GM18868 (cell line): ENCODE measurements at regions not wholly inside any gene's neighbourhood (a gene's known extent, or its start where the extent isn't known, plus 50 kb on each side); places are given as distances from the start of the nearest gene placed in this dataset.

Source experiments
- ATAC-seq: cut with Tn5 transposase; IDR thresholded peaks from one replicate; pipeline ENCODE4 v1.9.1; 2021; ENCODE audit warnings: mild to moderate bottlenecking, moderate library complexity; ENCODE audit not compliant: unreplicated experiment

DNA sequence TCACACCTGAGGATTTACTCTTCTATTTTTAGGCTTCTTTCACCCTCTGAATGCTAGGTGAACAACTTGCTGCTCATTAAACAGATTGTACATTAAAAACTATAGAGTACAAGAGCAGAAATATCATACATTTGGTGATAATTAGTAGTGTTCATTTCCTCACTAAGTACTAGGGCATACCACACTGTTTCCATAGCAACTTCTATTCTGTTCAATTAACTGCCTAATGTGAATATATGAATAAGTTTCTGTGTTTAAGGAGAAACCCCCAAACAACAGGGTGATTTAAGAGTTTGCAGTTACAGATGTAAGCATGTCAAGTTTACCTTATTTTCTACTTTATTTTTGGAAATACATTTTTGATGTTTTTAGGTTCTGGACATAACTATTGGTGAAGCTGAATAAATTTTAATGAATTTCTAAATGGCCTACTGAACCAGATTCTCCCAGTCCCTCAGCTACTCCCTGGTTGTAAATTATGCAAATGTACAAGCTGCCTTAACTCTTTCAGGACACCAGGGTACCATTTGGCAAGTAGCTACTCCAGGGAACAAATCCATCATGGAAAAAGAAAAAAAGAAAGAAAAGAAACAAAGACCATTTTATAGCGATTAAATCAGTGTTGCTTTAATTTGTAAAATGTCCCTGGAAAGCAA is 199.8 kb upstream of the NAV3 start:
- no peak for ATAC-seq

DNA sequence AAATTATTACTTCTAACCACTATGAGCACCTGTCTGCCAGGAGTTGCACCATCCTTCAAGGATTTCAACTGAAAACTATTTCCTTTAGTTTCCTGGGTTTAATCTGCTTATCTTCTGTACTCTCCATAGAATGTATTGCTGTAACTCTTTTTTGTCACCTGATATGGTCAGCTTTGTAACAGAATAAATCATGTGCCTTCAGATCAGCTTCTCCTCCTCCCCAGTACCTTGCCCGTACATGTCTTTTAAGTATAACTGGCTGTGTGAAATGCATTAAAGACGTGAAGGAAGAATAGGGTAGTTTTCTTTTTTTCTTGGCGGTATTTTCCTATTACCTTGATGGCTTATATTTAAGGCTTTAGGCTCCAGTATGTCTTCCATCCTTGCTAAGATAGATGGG is 200.3 kb upstream of the NAV3 start:
- ATAC-seq = no peak

DNA sequence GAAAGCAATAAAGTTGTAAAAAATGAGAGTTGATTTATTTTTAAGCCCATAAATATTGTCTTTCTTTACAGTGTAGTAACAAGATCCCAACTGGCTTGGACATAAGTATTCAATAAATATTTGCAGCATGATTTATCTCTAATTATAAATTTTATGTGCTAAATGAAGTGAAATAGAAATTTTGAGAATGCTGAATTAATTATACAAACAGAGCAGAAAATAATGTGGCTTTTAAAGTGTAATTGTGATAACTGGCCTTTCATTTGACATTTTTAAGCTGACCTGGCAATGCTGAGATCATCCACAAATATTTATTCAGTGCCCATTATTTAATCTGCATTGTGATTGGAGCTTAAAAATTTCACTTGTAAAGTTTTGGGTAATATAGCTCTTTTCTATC is 201.6 kb upstream of the NAV3 start:
- ATAC-seq = no peak

- ATAC-seq = no peak
Observed at GRCh38 chr12:77625441-77625840, 205.3 kb upstream of the NAV3 start.

- ATAC-seq = no peak
Observed at GRCh38 chr12:77619425-77619824, 211.3 kb upstream of the NAV3 start.

GRCh38 chr12:77617818-77618217 is 212.9 kb upstream of the NAV3 start:
- no peak for ATAC-seq

DNA sequence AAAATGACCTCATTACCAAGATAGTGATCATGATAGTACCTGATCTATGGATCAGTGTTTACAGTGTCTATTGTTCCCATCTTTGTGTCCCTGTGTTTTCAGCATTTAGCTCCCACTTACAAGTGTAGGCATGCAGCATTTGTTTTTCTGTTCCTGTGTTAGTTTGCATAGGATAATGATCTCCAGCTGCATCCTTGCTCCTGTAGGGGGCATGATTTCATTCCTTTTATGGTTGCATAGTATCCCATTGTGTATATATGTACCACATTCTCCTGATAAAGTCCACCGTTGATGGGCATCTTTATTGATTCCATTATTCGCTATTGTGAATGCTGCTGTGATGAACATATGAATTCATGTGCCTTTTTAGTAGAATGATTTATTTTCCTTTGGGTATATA is 215.4 kb upstream of the NAV3 start:
- ATAC-seq = no peak

DNA sequence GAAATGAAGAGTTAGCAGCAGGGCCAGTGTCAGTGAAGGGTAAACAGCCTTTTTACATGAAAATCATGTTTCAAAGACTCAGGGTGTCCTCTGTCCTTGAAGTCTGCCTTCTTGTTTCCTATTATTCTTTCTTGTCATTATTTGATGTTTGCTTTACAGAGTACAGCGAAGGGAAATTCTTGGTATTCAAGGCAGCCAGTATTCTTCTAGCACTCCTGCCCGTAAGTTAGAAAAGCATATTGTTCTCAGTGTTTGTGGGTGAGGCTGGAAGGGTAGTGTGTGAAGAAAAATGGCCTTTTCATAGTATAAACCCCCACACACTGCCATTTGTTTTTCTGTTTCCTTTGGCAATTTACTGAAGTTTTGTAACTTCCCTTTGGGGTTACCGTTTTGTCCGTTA is 217.3 kb upstream of the NAV3 start:
- ATAC-seq = no peak

GRCh38 chr12:77610446-77610845 is 220.2 kb upstream of the NAV3 start:
- ATAC-seq = no peak

- no peak for ATAC-seq
Observed at GRCh38 chr12:77609016-77609415, 221.7 kb upstream of the NAV3 start.

- ATAC-seq = no peak
Observed at GRCh38 chr12:77608271-77608824, 222.3 kb upstream of the NAV3 start.

GRCh38 chr12:77606348-77606747 is 224.3 kb upstream of the NAV3 start:
- peak; percentile 48 for ATAC-seq

- no peak for ATAC-seq
Observed at GRCh38 chr12:77603946-77604345, 226.7 kb upstream of the NAV3 start.

DNA sequence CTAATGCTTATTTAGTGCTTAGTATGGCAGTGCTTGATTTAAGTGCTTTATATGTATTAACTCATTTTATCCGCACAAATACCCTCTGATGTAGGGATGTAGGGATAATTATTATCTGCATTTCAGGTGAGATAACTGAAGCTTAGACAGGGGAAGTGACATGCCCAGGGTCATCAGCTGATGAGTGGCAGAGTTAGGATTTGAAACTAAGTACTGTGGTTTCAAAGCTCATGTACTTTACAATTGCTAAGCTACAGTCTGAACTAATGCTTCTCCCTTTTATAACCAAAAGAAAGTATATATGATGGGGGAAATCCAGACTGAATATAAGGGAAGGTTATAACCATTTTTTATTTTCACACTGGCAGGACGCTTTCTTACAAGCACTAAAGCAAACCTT is 229.6 kb upstream of the NAV3 start:
- ATAC-seq = no peak

DNA sequence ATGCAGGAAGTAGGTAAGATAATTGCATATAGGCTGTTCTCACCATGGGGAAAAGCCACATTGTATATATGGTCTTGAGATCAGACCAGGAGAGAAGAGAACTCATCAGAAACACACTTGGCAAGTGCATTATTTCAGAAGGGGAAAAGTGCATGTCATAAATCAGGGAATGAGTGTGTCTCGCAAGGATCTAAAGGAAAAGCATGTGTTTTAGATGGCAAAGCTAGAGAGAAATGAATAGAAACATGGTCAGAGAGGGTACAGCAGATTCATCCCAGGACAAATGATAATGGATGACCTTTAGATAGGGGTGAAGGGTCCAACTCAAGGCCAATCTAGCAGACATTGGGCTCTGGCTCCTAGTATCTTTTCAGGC is 230.2 kb upstream of the NAV3 start:
- ATAC-seq = no peak

GRCh38 chr12:77599782-77600467 is 230.8 kb upstream of the NAV3 start:
- no peak for ATAC-seq

- no peak for ATAC-seq
Observed at GRCh38 chr12:77594366-77594765, 236.3 kb upstream of the NAV3 start.

DNA sequence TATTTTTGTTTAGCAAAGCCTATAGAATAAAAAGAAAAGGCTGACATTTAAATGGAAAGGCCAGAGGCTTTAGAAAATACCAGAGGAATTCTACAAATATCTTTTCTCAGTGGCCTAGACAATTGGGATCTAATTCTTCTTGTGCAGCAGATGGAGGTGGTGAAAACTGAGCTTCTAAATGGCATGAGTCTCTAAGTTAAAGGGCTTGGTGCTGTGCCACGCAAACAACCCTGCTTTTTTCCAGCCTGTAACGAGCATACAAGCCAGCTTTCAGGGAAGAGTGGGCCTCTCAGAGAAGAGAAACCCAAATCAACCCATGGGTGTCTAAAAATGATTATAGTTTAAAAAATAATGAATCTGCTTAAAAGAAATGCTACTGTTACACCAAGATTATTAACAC is 237.9 kb upstream of the NAV3 start:
- ATAC-seq = no peak

GRCh38 chr12:77591959-77592743 is 238.5 kb upstream of the NAV3 start:
- no peak for ATAC-seq

- no peak for ATAC-seq
Observed at GRCh38 chr12:77590306-77590705, 240.4 kb upstream of the NAV3 start.

- ATAC-seq = no peak
Observed at GRCh38 chr12:77584860-77585259, 245.8 kb upstream of the NAV3 start.
